ENCODE measurements at regions not wholly inside any gene's neighbourhood (a gene's known extent, or its start where the extent isn't known, plus 50 kb on each side); places are given as distances from the start of the nearest gene placed in this dataset.

DNA sequence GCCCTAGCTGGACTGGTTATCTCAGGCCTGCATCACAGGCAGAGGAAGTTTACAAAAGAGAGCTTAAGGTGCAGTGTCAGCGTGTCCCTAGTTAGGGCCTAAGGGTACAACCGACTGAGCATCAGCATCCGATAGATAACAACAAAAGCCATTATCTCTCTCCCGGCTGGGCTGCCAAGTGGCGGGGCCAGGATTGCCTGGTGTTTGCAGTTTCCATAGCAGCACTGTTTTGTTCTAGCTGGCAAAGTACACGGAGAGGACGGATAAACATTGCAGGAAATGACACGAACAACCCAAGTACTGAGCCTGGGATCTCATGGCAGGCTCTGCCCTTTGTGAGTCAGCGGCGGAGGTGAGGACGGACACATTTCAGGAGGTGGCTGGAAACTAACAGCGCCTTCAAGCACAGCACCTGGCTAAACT lies 104.7 kb upstream of the NOCT start:
- ATAC-seq (ENCODE audit: low read depth) (no peak), DNase-seq (no peak)
- Mint-ChIP-seq H3K27me3 (no peaks in the 10 kb centered on the region), H3K4me1 (no peaks in the 10 kb centered on the region), H3K27ac (no peak overlapping the region), H3K9me3 (no peaks in the 10 kb centered on the region), H3K36me3 (ENCODE audit: low read depth) (no peaks in the 10 kb centered on the region), H3K4me3 (no peak overlapping the region)
- ChIA-PET CTCF (no interaction called here), POLR2A (no interaction called here)
- TF ChIP-seq, protein P1, sequence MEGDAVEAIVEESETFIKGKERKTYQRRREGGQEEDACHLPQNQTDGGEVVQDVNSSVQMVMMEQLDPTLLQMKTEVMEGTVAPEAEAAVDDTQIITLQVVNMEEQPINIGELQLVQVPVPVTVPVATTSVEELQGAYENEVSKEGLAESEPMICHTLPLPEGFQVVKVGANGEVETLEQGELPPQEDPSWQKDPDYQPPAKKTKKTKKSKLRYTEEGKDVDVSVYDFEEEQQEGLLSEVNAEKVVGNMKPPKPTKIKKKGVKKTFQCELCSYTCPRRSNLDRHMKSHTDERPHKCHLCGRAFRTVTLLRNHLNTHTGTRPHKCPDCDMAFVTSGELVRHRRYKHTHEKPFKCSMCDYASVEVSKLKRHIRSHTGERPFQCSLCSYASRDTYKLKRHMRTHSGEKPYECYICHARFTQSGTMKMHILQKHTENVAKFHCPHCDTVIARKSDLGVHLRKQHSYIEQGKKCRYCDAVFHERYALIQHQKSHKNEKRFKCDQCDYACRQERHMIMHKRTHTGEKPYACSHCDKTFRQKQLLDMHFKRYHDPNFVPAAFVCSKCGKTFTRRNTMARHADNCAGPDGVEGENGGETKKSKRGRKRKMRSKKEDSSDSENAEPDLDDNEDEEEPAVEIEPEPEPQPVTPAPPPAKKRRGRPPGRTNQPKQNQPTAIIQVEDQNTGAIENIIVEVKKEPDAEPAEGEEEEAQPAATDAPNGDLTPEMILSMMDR (IDR thresholded peaks at IDR 0.05): no peak
- intact Hi-C loops (cut with micrococcal nuclease): no loop called here

DNA sequence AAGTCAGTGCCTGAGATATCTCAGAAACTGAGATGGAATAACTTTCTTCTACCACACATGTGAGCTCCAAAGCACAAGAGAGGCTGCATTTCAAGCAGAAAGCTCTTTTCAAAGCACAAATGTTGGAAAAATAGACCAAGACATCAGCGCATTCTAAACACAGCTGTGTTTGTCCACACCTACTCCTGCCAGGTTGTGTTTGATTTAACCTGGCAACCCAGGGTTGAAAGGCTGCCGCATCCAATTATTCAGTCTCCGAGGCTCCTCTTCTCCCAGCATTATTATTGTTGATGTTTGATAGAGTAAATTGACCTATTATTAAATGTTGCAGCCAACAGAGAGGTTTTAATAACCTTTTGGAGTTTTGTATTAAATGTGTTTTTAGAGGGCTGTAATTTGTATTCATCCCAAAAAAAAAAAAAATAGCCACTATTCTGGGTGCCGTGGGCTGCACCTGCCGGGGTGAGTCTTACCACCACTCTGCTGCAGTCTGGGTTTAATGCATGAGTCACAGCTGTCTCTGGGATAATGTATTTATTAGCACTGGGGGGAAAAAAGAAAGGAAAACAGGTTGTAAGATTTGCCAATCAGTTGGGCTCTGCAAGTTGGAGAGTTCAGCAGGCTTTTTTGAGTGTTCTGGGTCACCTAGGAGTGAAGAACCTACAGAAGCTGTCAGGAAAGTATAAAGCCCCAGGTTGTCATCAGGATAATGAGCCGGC lies 105.2 kb upstream of the NOCT start:
- H3K36me3 Mint-ChIP-seq (ENCODE audit: low read depth): no peaks in the 10 kb centered on the region
- CTCF ChIA-PET: no interaction called here
- TF ChIP-seq, protein P1 (IDR thresholded peaks at IDR 0.05): no peak
- no peak for ATAC-seq (ENCODE audit: low read depth)
- H3K9me3 Mint-ChIP-seq: no peaks in the 10 kb centered on the region
- H3K4me3 Mint-ChIP-seq: no peak overlapping the region
- no peak overlapping the region for H3K27ac Mint-ChIP-seq
- no peaks in the 10 kb centered on the region for H3K27me3 Mint-ChIP-seq
- intact Hi-C loops (cut with micrococcal nuclease): no loop called here
- POLR2A ChIA-PET: no interaction called here
- no peak for DNase-seq
- H3K4me1 Mint-ChIP-seq: no peaks in the 10 kb centered on the region

GRCh38 chr4:138909587-138909986 lies 106.0 kb upstream of the NOCT start:
- Mint-ChIP-seq H3K9me3 (no peaks in the 10 kb centered on the region), H3K4me1 (no peaks in the 10 kb centered on the region), H3K27ac (no peak overlapping the region)

DNA sequence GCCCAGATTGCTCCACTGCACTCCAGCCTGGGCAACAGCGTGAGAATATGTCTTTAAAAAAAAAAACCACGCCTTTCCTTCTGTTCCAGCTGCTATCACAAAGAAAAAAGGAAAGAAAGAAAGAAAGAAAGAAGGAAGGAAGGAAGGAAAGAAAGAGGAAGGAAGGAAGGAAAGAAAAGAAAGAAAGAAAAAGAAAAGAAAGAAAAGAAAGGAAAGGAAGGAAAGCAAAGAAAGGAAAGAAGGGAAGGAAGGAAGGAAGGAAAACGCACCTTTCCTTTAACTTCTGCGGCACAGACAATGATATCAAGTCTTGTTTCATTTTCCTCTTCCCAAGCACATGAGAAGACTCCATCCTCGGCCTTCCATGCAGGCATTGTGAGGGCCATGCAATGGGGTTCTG lies 107.4 kb upstream of the NOCT start:
- Mint-ChIP-seq H3K27me3 (no peaks in the 10 kb centered on the region), H3K4me1 (no peaks in the 10 kb centered on the region), H3K27ac (no peak overlapping the region), H3K9me3 (no peaks in the 10 kb centered on the region), H3K36me3 (ENCODE audit: low read depth) (no peaks in the 10 kb centered on the region), H3K4me3 (no peak overlapping the region)
- ChIA-PET POLR2A (no interaction called here), CTCF (no interaction called here)
- intact Hi-C loops (cut with micrococcal nuclease): no loop called here
- ATAC-seq (ENCODE audit: low read depth) (no peak), DNase-seq (no peak)
- TF ChIP-seq, protein P1 (IDR thresholded peaks at IDR 0.05): no peak

More at GRCh38 chr4:138909587-138909986, 106.0 kb upstream of the NOCT start:
- H3K4me3 Mint-ChIP-seq: no peak overlapping the region
- ChIA-PET POLR2A (interaction anchor here (0.6 kb wide), 1 partner anchor 674 kb away, joined by 3 read pairs; no protein-coding TSS in a partner anchor), CTCF (no interaction called here)
- intact Hi-C loops (cut with micrococcal nuclease): no loop called here
- no peaks in the 10 kb centered on the region for H3K36me3 Mint-ChIP-seq (ENCODE audit: low read depth)
- TF ChIP-seq, protein P1 (IDR thresholded peaks at IDR 0.05): no peak
- no peak for ATAC-seq (ENCODE audit: low read depth)
- DNase-seq: no peak
- H3K27me3 Mint-ChIP-seq: no peaks in the 10 kb centered on the region

- TF ChIP-seq, protein P1 (IDR thresholded peaks at IDR 0.05): no peak
- no peaks in the 10 kb centered on the region for H3K27me3 Mint-ChIP-seq
- DNase-seq: no peak
- no peak overlapping the region for H3K4me3 Mint-ChIP-seq
- ATAC-seq (ENCODE audit: low read depth): no peak
- no peaks in the 10 kb centered on the region for H3K36me3 Mint-ChIP-seq (ENCODE audit: low read depth)
- no peak overlapping the region for H3K27ac Mint-ChIP-seq
- intact Hi-C loops (cut with micrococcal nuclease): no loop called here
- ChIA-PET CTCF (no interaction called here), POLR2A (no interaction called here)
- no peaks in the 10 kb centered on the region for H3K9me3 Mint-ChIP-seq
- H3K4me1 Mint-ChIP-seq: no peaks in the 10 kb centered on the region
Measured at GRCh38 chr4:138907174-138907573, 108.4 kb upstream of the NOCT start.

Data from activated B cell treated with CpG ODN at 0.5 μM for 24 hours (primary cell).